ENCODE measurements at regions not wholly inside any gene's neighbourhood (a gene's known extent, or its start where the extent isn't known, plus 50 kb on each side); places are given as distances from the start of the nearest gene placed in this dataset.

GRCh38 chr2:194445226-194445625 lies 1211.8 kb upstream of the SLC39A10 start:
- BruUV-seq (replicated peaks): no TSS peak
- H3K9me3 Mint-ChIP-seq (ENCODE audit: unreplicated experiment): peaks cover 25% of the 10 kb centered on the region
- no peaks in the 10 kb centered on the region for H3K36me3 Mint-ChIP-seq (ENCODE audit: insufficient read depth, unreplicated experiment)
- intact Hi-C loops (cut with micrococcal nuclease): no loop called here
- TF ChIP-seq CTCF (IDR thresholded peaks at IDR 0.05; ENCODE audit: unreplicated experiment): no peak
- no peak for DNase-seq (ENCODE audit: unreplicated experiment)
- POLR2A ChIA-PET: no interaction called here
- H3K27me3 Mint-ChIP-seq (ENCODE audit: insufficient read depth, unreplicated experiment): no peaks in the 10 kb centered on the region
- H3K27ac Mint-ChIP-seq (ENCODE audit: low read depth, unreplicated experiment): no peak overlapping the region
- CTCF ChIA-PET: no interaction called here
- H3K4me1 Mint-ChIP-seq (ENCODE audit: insufficient read depth, unreplicated experiment): peaks cover 4% of the 10 kb centered on the region
- H3K4me3 Mint-ChIP-seq (ENCODE audit: unreplicated experiment): no peak overlapping the region

- no peak overlapping the region for H3K4me3 Mint-ChIP-seq (ENCODE audit: unreplicated experiment)
- CTCF ChIA-PET: no interaction called here
Measured at GRCh38 chr2:194443926-194444325, 1213.1 kb upstream of the SLC39A10 start.

GRCh38 chr2:194424683-194425209 lies 1232.3 kb upstream of the SLC39A10 start:
- intact Hi-C loops (cut with micrococcal nuclease): no loop called here
- Mint-ChIP-seq H3K4me1 (ENCODE audit: insufficient read depth, unreplicated experiment) (no peaks in the 10 kb centered on the region), H3K27me3 (ENCODE audit: insufficient read depth, unreplicated experiment) (no peaks in the 10 kb centered on the region), H3K36me3 (ENCODE audit: insufficient read depth, unreplicated experiment) (no peaks in the 10 kb centered on the region), H3K4me3 (ENCODE audit: unreplicated experiment) (no peak overlapping the region), H3K9me3 (ENCODE audit: unreplicated experiment) (no peaks in the 10 kb centered on the region), H3K27ac (ENCODE audit: low read depth, unreplicated experiment) (no peak overlapping the region)
- BruUV-seq (replicated peaks): no TSS peak
- ChIA-PET POLR2A (interaction anchor here (0.6 to 0.7 kb wide), 3 partner anchors 9 to 234 kb away, joined by 3 read pairs; no protein-coding TSS in a partner anchor), CTCF (no interaction called here)
- no peak for TF ChIP-seq CTCF (IDR thresholded peaks at IDR 0.05; ENCODE audit: unreplicated experiment)
- DNase-seq (ENCODE audit: unreplicated experiment): no peak

More at GRCh38 chr2:194443926-194444325, 1213.1 kb upstream of the SLC39A10 start:
- no peak overlapping the region for H3K27ac Mint-ChIP-seq (ENCODE audit: low read depth, unreplicated experiment)
- no peak for DNase-seq (ENCODE audit: unreplicated experiment)
- intact Hi-C loops (cut with micrococcal nuclease): no loop called here
- BruUV-seq (replicated peaks): no TSS peak
- H3K4me1 Mint-ChIP-seq (ENCODE audit: insufficient read depth, unreplicated experiment): peaks cover 4% of the 10 kb centered on the region
- TF ChIP-seq CTCF (IDR thresholded peaks at IDR 0.05; ENCODE audit: unreplicated experiment): no peak
- H3K27me3 Mint-ChIP-seq (ENCODE audit: insufficient read depth, unreplicated experiment): no peaks in the 10 kb centered on the region
- POLR2A ChIA-PET: no interaction called here
- peaks cover 25% of the 10 kb centered on the region for H3K9me3 Mint-ChIP-seq (ENCODE audit: unreplicated experiment)
- no peaks in the 10 kb centered on the region for H3K36me3 Mint-ChIP-seq (ENCODE audit: insufficient read depth, unreplicated experiment)

GRCh38 chr2:194411221-194411620 lies 1245.8 kb upstream of the SLC39A10 start:
- Mint-ChIP-seq H3K36me3 (ENCODE audit: insufficient read depth, unreplicated experiment) (no peaks in the 10 kb centered on the region), H3K27ac (ENCODE audit: low read depth, unreplicated experiment) (no peak overlapping the region)
- no peak for TF ChIP-seq CTCF (IDR thresholded peaks at IDR 0.05; ENCODE audit: unreplicated experiment)

More at GRCh38 chr2:194411221-194411620, 1245.8 kb upstream of the SLC39A10 start:
- Mint-ChIP-seq H3K9me3 (ENCODE audit: unreplicated experiment) (no peaks in the 10 kb centered on the region), H3K27me3 (ENCODE audit: insufficient read depth, unreplicated experiment) (no peaks in the 10 kb centered on the region), H3K4me1 (ENCODE audit: insufficient read depth, unreplicated experiment) (no peaks in the 10 kb centered on the region), H3K4me3 (ENCODE audit: unreplicated experiment) (no peak overlapping the region)
- intact Hi-C loops (cut with micrococcal nuclease): no loop called here
- no peak for DNase-seq (ENCODE audit: unreplicated experiment)
- ChIA-PET CTCF (no interaction called here), POLR2A (no interaction called here)
- no TSS peak for BruUV-seq (replicated peaks)
